Neutrophil (primary cell): ENCODE measurements at regions not wholly inside any gene's neighbourhood (a gene's known extent, or its start where the extent isn't known, plus 50 kb on each side); places are given as distances from the start of the nearest gene placed in this dataset.
"Not testable (repeated sequence)": the region's sequence is repeated elsewhere in the genome, so short reads cannot be mapped to it uniquely, and the experiment has no call there.

Experiments used
- H3K27ac ChIP-seq: fragments of 200-600 bp; sonication (generic); 2 replicates; pipeline ENCODE4 v1.5.1; 2016; ENCODE audit warnings: mild to moderate bottlenecking, moderate library complexity
- H3K27me3 ChIP-seq: fragments of 200-600 bp; sonication (generic); 2 replicates; pipeline ENCODE4 v1.6.0; 2016; ENCODE audit warnings: mild to moderate bottlenecking
- H3K36me3 ChIP-seq: fragments of 200-600 bp; sonication (generic); 2 replicates; pipeline ENCODE4 v1.5.1; 2017
- H3K4me1 ChIP-seq, 2 experiments: fragments of 200-600 bp in 1 of 2; sonication (generic) in 1 of 2; 1 replicate in 1 of 2; 2 replicates in 1 of 2; pipeline versions ENCODE4 v1.5.1 to v1.6.1; 2013 to 2016; ENCODE audit warnings: low read depth in 1 of 2, low read length in 1 of 2, mild to moderate bottlenecking in 1 of 2, moderate library complexity in 1 of 2; ENCODE audit not compliant: control insufficient read depth in 1 of 2, insufficient read depth in 1 of 2
- H3K4me3 ChIP-seq, 2 experiments: fragments of 200-600 bp in 1 of 2; sonication (generic) in 1 of 2; 1 replicate in 1 of 2; 2 replicates in 1 of 2; pipeline ENCODE4 v1.5.1; 2013 to 2016; ENCODE audit warnings: low read depth in 1 of 2, low read length in 1 of 2, mild to moderate bottlenecking in 1 of 2, moderate library complexity in 1 of 2
- H3K9me3 ChIP-seq: fragments of 200-600 bp; sonication (generic); 2 replicates; pipeline ENCODE4 v1.5.1; 2016
- TF ChIP-seq, protein P1 (sequence below): fragments of 200-600 bp; sonication (generic); IDR thresholded peaks from 2 replicates; pipeline ENCODE4 v1.5.1; 2016; ENCODE audit warnings: antibody characterized with exemption

GRCh38 chr2:131966256-131966655 lies 195.5 kb downstream of the ANKRD30BL start:
- H3K9me3 ChIP-seq, result no peaks in the 10 kb centered on the region
- no peak overlapping the region for H3K27ac ChIP-seq
- H3K36me3 ChIP-seq, result no peaks in the 10 kb centered on the region
- H3K27me3 ChIP-seq, result no peaks in the 10 kb centered on the region
- H3K4me1 ChIP-seq, result no peaks in the 10 kb centered on the region
- TF ChIP-seq, protein P1, sequence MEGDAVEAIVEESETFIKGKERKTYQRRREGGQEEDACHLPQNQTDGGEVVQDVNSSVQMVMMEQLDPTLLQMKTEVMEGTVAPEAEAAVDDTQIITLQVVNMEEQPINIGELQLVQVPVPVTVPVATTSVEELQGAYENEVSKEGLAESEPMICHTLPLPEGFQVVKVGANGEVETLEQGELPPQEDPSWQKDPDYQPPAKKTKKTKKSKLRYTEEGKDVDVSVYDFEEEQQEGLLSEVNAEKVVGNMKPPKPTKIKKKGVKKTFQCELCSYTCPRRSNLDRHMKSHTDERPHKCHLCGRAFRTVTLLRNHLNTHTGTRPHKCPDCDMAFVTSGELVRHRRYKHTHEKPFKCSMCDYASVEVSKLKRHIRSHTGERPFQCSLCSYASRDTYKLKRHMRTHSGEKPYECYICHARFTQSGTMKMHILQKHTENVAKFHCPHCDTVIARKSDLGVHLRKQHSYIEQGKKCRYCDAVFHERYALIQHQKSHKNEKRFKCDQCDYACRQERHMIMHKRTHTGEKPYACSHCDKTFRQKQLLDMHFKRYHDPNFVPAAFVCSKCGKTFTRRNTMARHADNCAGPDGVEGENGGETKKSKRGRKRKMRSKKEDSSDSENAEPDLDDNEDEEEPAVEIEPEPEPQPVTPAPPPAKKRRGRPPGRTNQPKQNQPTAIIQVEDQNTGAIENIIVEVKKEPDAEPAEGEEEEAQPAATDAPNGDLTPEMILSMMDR, result no peak
- no peak overlapping the region for H3K4me3 ChIP-seq

- H3K27me3 ChIP-seq, H3K27ac ChIP-seq, H3K4me1 ChIP-seq, H3K9me3 ChIP-seq, H3K36me3 ChIP-seq, H3K4me3 ChIP-seq: not testable (repeated sequence)
These were observed 203.6 kb downstream of the ANKRD30BL start for GRCh38 chr2:131958019-131958609.

DNA sequence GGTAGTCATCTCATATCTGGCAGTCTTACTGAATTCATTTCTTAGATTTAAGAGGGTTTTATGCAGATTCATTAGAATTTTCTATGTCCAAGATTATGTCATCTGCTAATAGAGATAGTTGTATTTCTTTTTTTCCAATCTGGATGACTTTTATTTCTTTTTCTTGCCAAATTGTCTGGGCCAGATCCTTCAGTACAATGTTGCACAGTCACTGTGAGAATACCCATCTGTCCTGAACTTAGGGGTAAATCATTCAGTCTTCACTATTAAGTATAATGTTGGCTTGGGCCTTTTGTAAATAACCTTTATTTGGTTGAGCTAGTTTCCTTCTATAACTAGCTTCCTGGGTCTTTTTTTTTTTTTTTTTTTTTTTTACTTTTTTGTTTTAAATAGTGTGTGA lies 213.1 kb downstream of the ANKRD30BL start:
- not testable (repeated sequence) for H3K4me3 ChIP-seq, H3K4me1 ChIP-seq, H3K27me3 ChIP-seq

GRCh38 chr2:131923287-131923686 lies 238.5 kb downstream of the ANKRD30BL start:
- H3K36me3 ChIP-seq, H3K9me3 ChIP-seq, H3K4me1 ChIP-seq, H3K27ac ChIP-seq, H3K4me3 ChIP-seq, H3K27me3 ChIP-seq: not testable (repeated sequence)

More for the DNA sequence above, 213.1 kb downstream of the ANKRD30BL start:
- not testable (repeated sequence) for H3K36me3 ChIP-seq, H3K27ac ChIP-seq, H3K9me3 ChIP-seq

DNA sequence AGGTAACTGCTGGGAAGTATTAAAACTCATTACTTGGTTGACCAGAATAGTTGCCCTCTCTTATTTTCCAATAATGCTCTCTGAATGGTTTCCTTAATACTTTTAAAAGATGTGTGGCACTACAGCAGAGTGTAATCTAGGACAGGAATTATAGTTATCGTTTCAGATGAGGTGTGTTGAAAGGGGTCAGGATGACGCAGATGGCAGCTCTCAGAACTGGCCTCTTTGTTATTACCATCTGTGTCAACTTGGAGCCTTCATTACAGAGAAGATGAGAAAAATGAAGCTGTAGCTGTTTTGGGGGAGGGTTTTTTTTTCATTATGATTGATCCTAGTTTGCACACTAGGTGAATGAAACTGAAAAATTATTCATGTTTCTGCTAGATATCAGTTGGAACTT lies 238.9 kb downstream of the ANKRD30BL start:
- not testable (repeated sequence) for H3K4me3 ChIP-seq, H3K36me3 ChIP-seq, H3K4me1 ChIP-seq, H3K9me3 ChIP-seq, H3K27me3 ChIP-seq, H3K27ac ChIP-seq
